ENCODE measurements at regions not wholly inside any gene's neighbourhood (a gene's known extent, or its start where the extent isn't known, plus 50 kb on each side); places are given as distances from the start of the nearest gene placed in this dataset.

DNA sequence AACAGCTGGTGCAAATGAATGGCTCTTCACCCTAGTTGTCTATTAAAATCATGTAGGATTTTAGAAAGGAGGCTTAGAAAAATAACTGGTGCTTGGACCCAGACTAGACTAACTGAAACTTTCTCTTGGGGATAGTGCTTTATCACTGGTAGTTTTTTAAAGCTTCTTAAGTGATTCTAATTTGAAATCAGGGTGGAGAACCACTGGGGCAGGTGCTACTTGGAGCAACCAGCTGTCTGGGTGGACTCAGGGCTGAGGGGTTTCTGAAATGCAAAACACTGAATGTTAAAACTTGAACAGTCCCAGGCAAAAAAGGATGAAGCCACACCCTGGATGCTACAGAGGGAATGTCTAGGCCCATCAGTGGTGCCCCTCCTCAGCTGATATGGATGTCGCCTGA lies 81.2 kb downstream of the PXDC1 start:
- TF ChIP-seq POLR2AphosphoS5 (IDR thresholded peaks at IDR 0.05; ENCODE audit: borderline replicate concordance, low read depth, low read length) = no peak
- TF ChIP-seq EZH2 (IDR thresholded peaks at IDR 0.05) = no peak
